Nephron progenitor cell (in vitro differentiated cells): ENCODE measurements at regions not wholly inside any gene's neighbourhood (a gene's known extent, or its start where the extent isn't known, plus 50 kb on each side); places are given as distances from the start of the nearest gene placed in this dataset.
"Not testable (repeated sequence)": the region's sequence is repeated elsewhere in the genome, so short reads cannot be mapped to it uniquely, and the experiment has no call there.

Experiments used
- DNase-seq: peaks from one replicate; pipeline ENCODE4 v3.0.0; 2021
- H3K27ac Mint-ChIP-seq: 2 replicates; pipeline ENCODE4 v1.8.0; 2021; ENCODE audit warnings: mild to moderate bottlenecking, moderate library complexity, mixed read lengths
- H3K27me3 Mint-ChIP-seq: 2 replicates; pipeline ENCODE4 v1.8.0; 2021; ENCODE audit warnings: mild to moderate bottlenecking, low read depth, mixed read lengths; ENCODE audit not compliant: poor library complexity
- H3K36me3 Mint-ChIP-seq: 2 replicates; pipeline ENCODE4 v1.8.0; 2021; ENCODE audit warnings: low read depth, mixed read lengths
- H3K4me1 Mint-ChIP-seq: 2 replicates; pipeline ENCODE4 v1.8.0; 2021; ENCODE audit warnings: mixed read lengths
- H3K4me3 Mint-ChIP-seq: 2 replicates; pipeline ENCODE4 v1.8.0; 2021; ENCODE audit warnings: mild to moderate bottlenecking, moderate library complexity, mixed read lengths
- H3K9me3 Mint-ChIP-seq: 2 replicates; pipeline ENCODE4 v1.8.0; 2021; ENCODE audit warnings: mild to moderate bottlenecking, moderate library complexity, mixed read lengths
- TF ChIP-seq, protein P1 (sequence below): fragments of 200-600 bp; sonication (generic); IDR thresholded peaks from 2 replicates; pipeline ENCODE4 v1.5.0; 2021; ENCODE audit warnings: antibody characterized with exemption

- Mint-ChIP-seq H3K27me3 (no peaks in the 10 kb centered on the region), H3K4me3 (no peak overlapping the region), H3K36me3 (peaks cover 7% of the 10 kb centered on the region), H3K27ac (no peak overlapping the region), H3K4me1 (no peaks in the 10 kb centered on the region), H3K9me3 (peaks cover 39% of the 10 kb centered on the region)
- TF ChIP-seq, protein P1, sequence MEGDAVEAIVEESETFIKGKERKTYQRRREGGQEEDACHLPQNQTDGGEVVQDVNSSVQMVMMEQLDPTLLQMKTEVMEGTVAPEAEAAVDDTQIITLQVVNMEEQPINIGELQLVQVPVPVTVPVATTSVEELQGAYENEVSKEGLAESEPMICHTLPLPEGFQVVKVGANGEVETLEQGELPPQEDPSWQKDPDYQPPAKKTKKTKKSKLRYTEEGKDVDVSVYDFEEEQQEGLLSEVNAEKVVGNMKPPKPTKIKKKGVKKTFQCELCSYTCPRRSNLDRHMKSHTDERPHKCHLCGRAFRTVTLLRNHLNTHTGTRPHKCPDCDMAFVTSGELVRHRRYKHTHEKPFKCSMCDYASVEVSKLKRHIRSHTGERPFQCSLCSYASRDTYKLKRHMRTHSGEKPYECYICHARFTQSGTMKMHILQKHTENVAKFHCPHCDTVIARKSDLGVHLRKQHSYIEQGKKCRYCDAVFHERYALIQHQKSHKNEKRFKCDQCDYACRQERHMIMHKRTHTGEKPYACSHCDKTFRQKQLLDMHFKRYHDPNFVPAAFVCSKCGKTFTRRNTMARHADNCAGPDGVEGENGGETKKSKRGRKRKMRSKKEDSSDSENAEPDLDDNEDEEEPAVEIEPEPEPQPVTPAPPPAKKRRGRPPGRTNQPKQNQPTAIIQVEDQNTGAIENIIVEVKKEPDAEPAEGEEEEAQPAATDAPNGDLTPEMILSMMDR, result no peak
- DNase-seq, result no peak
Observed at GRCh38 chr15:31615643-31616415, 289.2 kb downstream of the KLF13 start.

DNA sequence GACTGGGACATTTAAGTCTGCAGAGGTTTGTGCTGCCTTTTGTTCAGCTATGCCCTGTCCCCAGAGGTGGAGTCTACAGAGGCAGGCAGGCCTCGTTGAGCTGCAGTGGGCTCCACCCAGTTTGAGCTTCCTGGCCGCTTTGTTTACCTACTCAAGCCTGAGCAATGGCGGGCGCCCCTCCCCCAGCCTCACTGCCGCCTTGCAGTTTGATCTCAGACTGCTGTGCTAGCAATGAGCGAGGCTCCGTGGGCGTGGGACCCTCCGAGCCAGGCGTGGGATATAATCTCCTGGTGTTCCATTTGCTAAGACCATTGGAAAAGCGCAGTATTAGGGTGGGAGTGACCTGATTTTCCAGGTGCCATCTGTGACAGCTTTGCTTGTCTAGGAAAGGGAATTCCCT, 296.7 kb downstream of the KLF13 start:
- H3K4me1 Mint-ChIP-seq, DNase-seq, H3K27ac Mint-ChIP-seq, H3K4me3 Mint-ChIP-seq, H3K27me3 Mint-ChIP-seq: not testable (repeated sequence)
- Mint-ChIP-seq H3K36me3 (peaks cover 17% of the 10 kb centered on the region), H3K9me3 (peaks cover 43% of the 10 kb centered on the region)

DNA sequence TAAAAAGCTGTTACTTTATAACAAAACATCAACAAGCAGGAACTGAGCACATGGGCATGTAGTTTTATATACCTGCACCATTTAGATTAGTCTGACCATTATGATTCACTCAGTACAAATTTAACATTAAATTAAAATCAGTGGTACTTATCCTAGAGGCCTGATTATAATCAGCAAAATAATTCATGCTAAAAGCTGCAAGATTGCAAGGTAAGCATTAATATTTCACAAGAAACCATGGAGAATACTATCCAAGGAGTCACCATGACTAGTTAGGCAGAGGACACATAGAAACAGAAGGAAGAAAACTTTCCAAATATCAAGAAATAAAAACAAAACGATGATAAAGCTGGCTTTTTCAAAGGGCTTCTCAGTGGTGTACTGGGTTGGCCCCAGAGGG, 297.5 kb downstream of the KLF13 start:
- H3K27ac Mint-ChIP-seq, H3K4me3 Mint-ChIP-seq, DNase-seq, H3K4me1 Mint-ChIP-seq, H3K27me3 Mint-ChIP-seq: not testable (repeated sequence)
- Mint-ChIP-seq H3K9me3 (peaks cover 38% of the 10 kb centered on the region), H3K36me3 (peaks cover 17% of the 10 kb centered on the region)

- H3K4me3 Mint-ChIP-seq, H3K4me1 Mint-ChIP-seq, H3K27me3 Mint-ChIP-seq, H3K27ac Mint-ChIP-seq, DNase-seq: not testable (repeated sequence)
- Mint-ChIP-seq H3K36me3 (peaks cover 24% of the 10 kb centered on the region), H3K9me3 (peaks cover 38% of the 10 kb centered on the region)
Observed at GRCh38 chr15:31635715-31636114, 309.1 kb downstream of the KLF13 start.

DNA sequence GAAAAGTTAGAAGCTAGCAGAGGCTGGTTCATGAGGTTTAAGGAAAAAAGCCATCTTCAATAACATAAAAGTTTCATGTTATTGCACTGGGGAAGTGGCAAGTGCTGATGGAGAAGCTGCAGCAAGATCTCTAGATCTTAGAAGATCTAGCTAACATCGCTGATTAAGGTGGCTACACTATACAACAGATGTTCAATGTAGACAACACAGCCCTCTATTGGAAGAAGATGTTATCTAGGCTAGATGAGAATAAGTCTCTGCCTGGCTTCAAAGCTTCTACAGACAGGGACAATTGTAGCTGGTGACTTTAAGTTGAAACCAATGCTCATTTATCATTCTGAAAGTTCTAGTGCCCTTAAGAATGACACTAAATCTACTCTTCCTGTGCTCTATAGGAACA, 310.3 kb downstream of the KLF13 start:
- not testable (repeated sequence) for H3K27ac Mint-ChIP-seq

DNA sequence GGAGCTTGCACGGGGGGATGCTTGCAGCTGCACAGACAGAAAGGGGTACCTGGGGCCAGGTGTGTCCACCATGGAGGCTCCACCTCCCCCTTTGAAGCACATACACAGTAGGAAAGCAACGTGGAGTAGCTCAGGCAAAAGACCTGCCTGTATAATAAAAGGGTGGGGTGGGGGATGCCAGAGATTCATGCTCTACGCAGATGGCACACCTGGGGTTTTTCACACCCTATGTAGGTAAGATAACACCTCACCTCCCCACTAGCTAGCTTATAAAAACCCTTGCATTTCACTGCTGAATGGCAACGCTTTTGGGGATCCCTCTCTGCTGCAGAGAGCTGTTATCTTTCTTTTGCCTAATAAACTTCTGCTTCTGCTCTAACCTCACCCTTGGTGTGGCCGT, 317.3 kb downstream of the KLF13 start:
- H3K27me3 Mint-ChIP-seq, DNase-seq, H3K27ac Mint-ChIP-seq, H3K9me3 Mint-ChIP-seq, H3K36me3 Mint-ChIP-seq, H3K4me3 Mint-ChIP-seq, H3K4me1 Mint-ChIP-seq: not testable (repeated sequence)

More for the DNA sequence above, 310.3 kb downstream of the KLF13 start:
- DNase-seq, H3K4me3 Mint-ChIP-seq, H3K4me1 Mint-ChIP-seq, H3K27me3 Mint-ChIP-seq: not testable (repeated sequence)
- Mint-ChIP-seq H3K36me3 (peaks cover 20% of the 10 kb centered on the region), H3K9me3 (peaks cover 26% of the 10 kb centered on the region)

- not testable (repeated sequence) for H3K9me3 Mint-ChIP-seq, H3K4me3 Mint-ChIP-seq, H3K4me1 Mint-ChIP-seq, H3K36me3 Mint-ChIP-seq, DNase-seq, H3K27me3 Mint-ChIP-seq, H3K27ac Mint-ChIP-seq
Observed at GRCh38 chr15:31644761-31645160, 318.1 kb downstream of the KLF13 start.

DNA sequence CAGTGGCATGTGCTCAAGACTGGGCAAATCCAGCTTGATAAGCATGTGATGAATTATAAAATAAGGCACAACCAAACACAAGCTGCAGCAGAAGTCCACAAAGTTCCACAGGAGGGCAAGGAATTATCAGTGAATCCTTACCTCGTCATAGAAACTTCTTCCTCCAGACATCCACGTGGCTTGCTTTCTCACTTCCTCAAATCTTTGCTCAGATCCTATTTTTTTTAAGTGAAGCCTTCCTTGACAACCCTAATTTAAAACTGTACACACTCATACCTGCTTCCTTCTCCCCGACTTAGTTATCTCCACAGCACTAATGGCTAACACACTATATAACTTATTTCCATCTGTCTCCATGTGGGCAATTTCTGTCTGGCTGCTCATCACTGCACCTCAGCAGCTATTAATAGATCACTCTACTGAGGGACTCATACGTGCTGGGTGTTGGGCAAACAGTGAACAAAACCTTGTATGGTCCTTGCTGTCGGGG, 320.7 kb downstream of the KLF13 start:
- H3K9me3 Mint-ChIP-seq, H3K27me3 Mint-ChIP-seq, H3K4me3 Mint-ChIP-seq, DNase-seq, H3K4me1 Mint-ChIP-seq, H3K36me3 Mint-ChIP-seq, H3K27ac Mint-ChIP-seq: not testable (repeated sequence)

DNA sequence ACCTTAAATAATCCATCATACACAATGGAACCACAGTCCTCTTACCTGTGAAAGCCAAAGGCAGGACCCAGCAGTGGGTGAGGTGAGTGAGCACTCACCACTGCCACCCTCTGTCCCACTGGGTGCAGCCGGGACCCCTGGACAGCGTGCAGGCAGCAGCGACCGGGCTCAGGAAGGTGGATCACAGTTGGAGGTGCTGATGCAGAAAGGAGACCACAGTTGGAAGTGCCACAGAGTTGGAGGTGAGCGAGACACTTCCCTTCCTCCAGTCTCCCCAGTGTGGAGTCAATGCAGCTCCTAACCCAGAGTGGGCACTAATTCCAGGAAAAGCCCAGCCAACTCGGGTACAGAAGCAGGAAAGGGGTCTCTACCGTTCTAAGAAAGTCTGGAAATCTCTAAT, 323.0 kb downstream of the KLF13 start:
- not testable (repeated sequence) for H3K4me3 Mint-ChIP-seq, H3K27ac Mint-ChIP-seq, H3K4me1 Mint-ChIP-seq, H3K36me3 Mint-ChIP-seq, H3K9me3 Mint-ChIP-seq, H3K27me3 Mint-ChIP-seq, DNase-seq

- H3K9me3 Mint-ChIP-seq, H3K27me3 Mint-ChIP-seq, H3K4me1 Mint-ChIP-seq, H3K36me3 Mint-ChIP-seq, H3K4me3 Mint-ChIP-seq, H3K27ac Mint-ChIP-seq: not testable (repeated sequence)
- DNase-seq, result peak; percentile 54
- TF ChIP-seq, protein P1, result peak; percentile 9
Observed at GRCh38 chr15:31650055-31650701, 323.5 kb downstream of the KLF13 start.

GRCh38 chr15:31656915-31657314, 330.3 kb downstream of the KLF13 start:
- not testable (repeated sequence) for DNase-seq, H3K27me3 Mint-ChIP-seq, H3K27ac Mint-ChIP-seq, H3K4me3 Mint-ChIP-seq, H3K9me3 Mint-ChIP-seq, H3K4me1 Mint-ChIP-seq, H3K36me3 Mint-ChIP-seq
